Right lobe of liver (tissue), 6 donors: ENCODE measurements at regions not wholly inside any gene's neighbourhood (a gene's known extent, or its start where the extent isn't known, plus 50 kb on each side); places are given as distances from the start of the nearest gene placed in this dataset.
"Not testable (repeated sequence)": the region's sequence is repeated elsewhere in the genome, so short reads cannot be mapped to it uniquely, and the experiment has no call there.

Experiments used
- ATAC-seq, 4 donors: fragments of 200-7000 bp; cut with Tn5 transposase; one replicate each; pipeline ENCODE4 v1.9.1; 2020; ENCODE audit warnings: mild to moderate bottlenecking in 4 of 4, moderate library complexity in 4 of 4
- DNase-seq, 3 donors: peaks; one replicate each; pipeline ENCODE4 v3.0.0-alpha.2; 2020
- H3K27ac ChIP-seq, 3 donors: fragments of 200-600 bp; one replicate each; pipeline ENCODE4 v1.8.0; 2022
- H3K27me3 ChIP-seq, 2 donors: fragments of 200-600 bp; one replicate each; pipeline ENCODE4 v1.8.0; 2022
- H3K36me3 ChIP-seq, 4 donors: fragments of 200-600 bp; sonication (generic) in 1 of 4; one replicate each; pipeline versions ENCODE4 v1.5.1 to v1.8.0; 2017 to 2022; ENCODE audit warnings: control low read depth in 1 of 4
- H3K4me1 ChIP-seq, 4 donors: fragments of 200-600 bp; sonication (generic) in 1 of 4; one replicate each; pipeline versions ENCODE4 v1.5.1 to v1.8.0; 2017 to 2022; ENCODE audit warnings: control low read depth in 1 of 4
- H3K4me3 ChIP-seq, 3 donors: fragments of 200-600 bp; one replicate each; pipeline ENCODE4 v1.8.0; 2022
- H3K9me3 ChIP-seq, 4 donors: fragments of 200-600 bp; sonication (generic) in 1 of 4; one replicate each; pipeline versions ENCODE4 v1.5.1 to v1.8.0; 2017 to 2022; ENCODE audit warnings: control low read depth in 1 of 4
- POLR2A ChIP-seq: fragments of 450-650 bp; IDR thresholded peaks from one replicate; pipeline ENCODE4 v1.6.1; 2017; ENCODE audit warnings: antibody characterized with exemption, mild to moderate bottlenecking
- WGBS: methylation state at CpG from one replicate; pipeline ENCODE4 v1.1.6; 2018; ENCODE audit warnings: low coverage, low lambda C conversion rate; ENCODE audit not compliant: insufficient coverage; ENCODE audit errors: missing lambda C conversion rate; 5-methylcytosine and 5-hydroxymethylcytosine counted together
- intact Hi-C, 2 donors: fragments of 100-400 bp; cut with DNase I; formaldehyde crosslinking; loops; one replicate each; pipeline versions ENCODE4 v1.11.2 to v1.14.1; 2022
- TF ChIP-seq, protein P1 (sequence below), 4 donors: fragments of 200-600 bp in 3 of 4; fragments of 450-650 bp in 1 of 4; IDR thresholded peaks; one replicate each; pipeline versions ENCODE4 v1.5.1 to v1.8.0; 2016 to 2022; ENCODE audit warnings: antibody characterized with exemption in 4 of 4, mild to moderate bottlenecking in 2 of 4
- donor health status: DM: no; HTN: yes; CAD: no.
- donor health status: DM: no; HTN: no; CAD: no.
- donor health status: DM: no; HTN: no; CAD: no.
- donor health status: DM: no; HTN: yes; CAD: no.
- donor health status: DM: no; HTN: yes; CAD: no.

DNA sequence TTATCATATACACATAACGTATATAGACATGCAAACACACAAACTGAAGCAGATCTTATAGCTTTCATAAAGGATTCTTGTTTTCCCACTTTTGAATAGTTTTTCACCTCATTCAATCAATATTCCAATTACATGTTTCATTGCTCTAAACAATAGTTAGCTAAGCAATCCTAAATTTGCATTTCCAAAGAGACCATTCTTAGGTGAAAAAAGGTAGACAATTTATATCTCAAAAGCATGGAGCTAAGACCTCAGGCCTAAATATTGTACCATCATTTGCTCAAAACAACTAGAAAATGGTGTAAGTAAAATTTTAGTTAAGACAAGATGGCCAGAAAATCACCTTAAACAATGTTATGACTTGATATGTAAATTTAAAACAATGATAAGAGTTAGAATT lies 1148.5 kb upstream of the DIAPH2 start:
- no peak overlapping the region for H3K27ac ChIP-seq
- no peak for TF ChIP-seq POLR2A
- TF ChIP-seq, protein P1, sequence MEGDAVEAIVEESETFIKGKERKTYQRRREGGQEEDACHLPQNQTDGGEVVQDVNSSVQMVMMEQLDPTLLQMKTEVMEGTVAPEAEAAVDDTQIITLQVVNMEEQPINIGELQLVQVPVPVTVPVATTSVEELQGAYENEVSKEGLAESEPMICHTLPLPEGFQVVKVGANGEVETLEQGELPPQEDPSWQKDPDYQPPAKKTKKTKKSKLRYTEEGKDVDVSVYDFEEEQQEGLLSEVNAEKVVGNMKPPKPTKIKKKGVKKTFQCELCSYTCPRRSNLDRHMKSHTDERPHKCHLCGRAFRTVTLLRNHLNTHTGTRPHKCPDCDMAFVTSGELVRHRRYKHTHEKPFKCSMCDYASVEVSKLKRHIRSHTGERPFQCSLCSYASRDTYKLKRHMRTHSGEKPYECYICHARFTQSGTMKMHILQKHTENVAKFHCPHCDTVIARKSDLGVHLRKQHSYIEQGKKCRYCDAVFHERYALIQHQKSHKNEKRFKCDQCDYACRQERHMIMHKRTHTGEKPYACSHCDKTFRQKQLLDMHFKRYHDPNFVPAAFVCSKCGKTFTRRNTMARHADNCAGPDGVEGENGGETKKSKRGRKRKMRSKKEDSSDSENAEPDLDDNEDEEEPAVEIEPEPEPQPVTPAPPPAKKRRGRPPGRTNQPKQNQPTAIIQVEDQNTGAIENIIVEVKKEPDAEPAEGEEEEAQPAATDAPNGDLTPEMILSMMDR (IDR thresholded peaks at IDR 0.05): no peak
- 27% methylated on average over 1 of the region's 1 CpG for WGBS

DNA sequence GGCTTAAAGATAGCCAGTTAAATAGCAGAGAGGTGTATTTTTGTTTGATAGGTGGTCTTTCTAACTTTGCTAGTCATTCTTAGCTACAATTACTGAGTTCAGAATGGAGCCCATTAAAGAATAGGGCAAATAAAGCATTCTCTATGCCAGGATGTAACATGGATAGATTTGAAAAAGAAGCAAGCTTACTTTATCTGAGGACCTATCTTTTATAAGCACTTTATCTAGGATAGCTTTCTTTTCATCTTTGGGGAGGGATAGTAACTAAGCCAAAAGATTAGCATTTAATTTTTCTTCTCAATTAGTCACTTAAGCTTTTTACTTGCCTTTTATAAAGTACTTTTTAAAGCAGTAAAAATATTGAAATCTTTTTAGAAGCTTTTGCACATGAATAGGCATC lies 1148.0 kb upstream of the DIAPH2 start:
- intact Hi-C loops: no loop called here
- Histone ChIP-seq H3K9me3 (no peaks in the 10 kb centered on the region), H3K4me3 (no peak overlapping the region), H3K27ac (no peak overlapping the region), H3K27me3 (peaks cover 0 to 3% of the 10 kb centered on the region in 2 donors), H3K4me1 (no peaks in the 10 kb centered on the region), H3K36me3 (no peaks in the 10 kb centered on the region)
- ATAC-seq (no peak), DNase-seq (no peak)
- TF ChIP-seq POLR2A: no peak
- TF ChIP-seq, protein P1 (IDR thresholded peaks at IDR 0.05): no peak

More for the DNA sequence above, 1148.5 kb upstream of the DIAPH2 start:
- DNase-seq (no peak), ATAC-seq (no peak)
- H3K4me3 ChIP-seq: no peak overlapping the region
- H3K4me1 ChIP-seq: no peaks in the 10 kb centered on the region
- peaks cover 0 to 3% of the 10 kb centered on the region in 2 donors for H3K27me3 ChIP-seq
- H3K36me3 ChIP-seq: no peaks in the 10 kb centered on the region
- H3K9me3 ChIP-seq: no peaks in the 10 kb centered on the region
- intact Hi-C loops: no loop called here

DNA sequence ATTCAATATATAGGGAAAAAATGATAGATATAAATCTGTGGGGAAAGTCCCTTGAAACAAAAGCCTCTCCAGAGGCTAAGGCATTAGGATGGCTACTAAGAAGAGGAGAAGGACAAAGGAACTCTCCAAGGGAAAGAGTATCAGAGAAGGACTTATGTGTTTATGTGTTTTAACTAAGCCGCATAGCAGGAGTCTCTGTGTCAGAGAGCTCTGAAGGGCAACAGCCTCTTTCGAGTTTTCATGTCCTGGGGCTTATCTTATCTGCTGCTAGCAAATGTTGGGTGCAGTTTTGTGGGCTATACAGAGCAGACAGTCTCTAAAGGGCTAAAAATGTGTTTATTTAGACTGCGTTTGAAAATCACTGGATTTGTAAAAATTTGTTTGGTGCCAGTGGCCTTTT lies 1145.6 kb upstream of the DIAPH2 start:
- DNase-seq (no peak), ATAC-seq (no peak)
- no peak overlapping the region for H3K27ac ChIP-seq
- no peak overlapping the region for H3K4me3 ChIP-seq
- WGBS: 36% methylated on average over 3 of the region's 3 CpGs
- H3K27me3 ChIP-seq: peaks cover 0 to 3% of the 10 kb centered on the region in 2 donors
- no peak for TF ChIP-seq POLR2A
- TF ChIP-seq, protein P1 (IDR thresholded peaks at IDR 0.05): no peak
- intact Hi-C loops: no loop called here
- no peaks in the 10 kb centered on the region for H3K9me3 ChIP-seq
- H3K36me3 ChIP-seq: no peaks in the 10 kb centered on the region
- H3K4me1 ChIP-seq: no peaks in the 10 kb centered on the region

DNA sequence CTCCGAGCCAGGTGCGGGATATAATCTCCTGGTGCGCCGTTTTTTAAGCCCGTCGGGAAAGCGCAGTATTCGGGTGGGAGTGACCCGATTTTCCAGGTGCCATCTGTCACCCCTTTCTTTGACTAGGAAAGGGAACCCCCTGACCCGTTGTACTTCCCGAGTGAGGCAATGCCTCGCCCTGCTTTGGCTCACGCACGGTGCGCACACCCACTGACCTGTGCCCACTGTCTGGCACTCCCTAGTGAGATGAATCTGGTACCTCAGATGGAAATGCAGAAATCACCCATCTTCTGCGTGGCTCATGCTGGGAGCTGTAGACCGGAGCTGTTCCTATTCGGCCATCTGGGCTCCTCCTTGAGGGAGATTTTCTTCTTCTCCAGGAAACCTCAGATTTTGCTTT lies 1135.1 kb upstream of the DIAPH2 start:
- H3K4me3 ChIP-seq, H3K27ac ChIP-seq, DNase-seq, intact Hi-C loops, ATAC-seq, H3K9me3 ChIP-seq, H3K4me1 ChIP-seq, H3K27me3 ChIP-seq, H3K36me3 ChIP-seq: not testable (repeated sequence)
- WGBS: 81% methylated on average over 9 of the region's 18 CpGs

DNA sequence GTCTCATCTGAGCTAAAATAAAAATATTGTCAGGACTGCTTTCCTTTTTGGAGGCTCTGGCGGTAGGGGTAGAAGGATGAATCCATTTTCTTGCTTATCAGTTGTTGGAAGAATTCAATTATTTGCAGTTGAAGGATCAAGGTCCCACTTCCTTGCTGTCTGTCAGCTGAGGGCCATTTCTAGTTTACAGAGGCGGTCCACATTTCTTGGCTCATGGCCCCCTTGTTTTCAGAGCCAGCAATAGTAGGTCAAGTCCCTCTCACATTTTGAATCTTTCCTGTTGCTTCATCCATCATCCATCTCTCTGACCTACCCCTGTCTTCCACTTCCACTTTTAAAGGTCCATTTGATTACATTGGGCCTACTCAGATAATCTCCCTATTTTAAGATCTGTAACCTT lies 1099.3 kb upstream of the DIAPH2 start:
- H3K9me3 ChIP-seq: no peaks in the 10 kb centered on the region
- no peak for ATAC-seq
- no peaks in the 10 kb centered on the region for H3K4me1 ChIP-seq
- 61% methylated on average over 2 of the region's 2 CpGs for WGBS
- no peak overlapping the region for H3K27ac ChIP-seq
- H3K4me3 ChIP-seq: no peak overlapping the region
- no peak for DNase-seq
- no peaks in the 10 kb centered on the region for H3K36me3 ChIP-seq
- intact Hi-C loops: no loop called here
- H3K27me3 ChIP-seq: no peaks in the 10 kb centered on the region
- TF ChIP-seq, protein P1 (IDR thresholded peaks at IDR 0.05): no peak
- no peak for TF ChIP-seq POLR2A
